ENCODE measurements at regions not wholly inside any gene's neighbourhood (a gene's known extent, or its start where the extent isn't known, plus 50 kb on each side); places are given as distances from the start of the nearest gene placed in this dataset.

DNA sequence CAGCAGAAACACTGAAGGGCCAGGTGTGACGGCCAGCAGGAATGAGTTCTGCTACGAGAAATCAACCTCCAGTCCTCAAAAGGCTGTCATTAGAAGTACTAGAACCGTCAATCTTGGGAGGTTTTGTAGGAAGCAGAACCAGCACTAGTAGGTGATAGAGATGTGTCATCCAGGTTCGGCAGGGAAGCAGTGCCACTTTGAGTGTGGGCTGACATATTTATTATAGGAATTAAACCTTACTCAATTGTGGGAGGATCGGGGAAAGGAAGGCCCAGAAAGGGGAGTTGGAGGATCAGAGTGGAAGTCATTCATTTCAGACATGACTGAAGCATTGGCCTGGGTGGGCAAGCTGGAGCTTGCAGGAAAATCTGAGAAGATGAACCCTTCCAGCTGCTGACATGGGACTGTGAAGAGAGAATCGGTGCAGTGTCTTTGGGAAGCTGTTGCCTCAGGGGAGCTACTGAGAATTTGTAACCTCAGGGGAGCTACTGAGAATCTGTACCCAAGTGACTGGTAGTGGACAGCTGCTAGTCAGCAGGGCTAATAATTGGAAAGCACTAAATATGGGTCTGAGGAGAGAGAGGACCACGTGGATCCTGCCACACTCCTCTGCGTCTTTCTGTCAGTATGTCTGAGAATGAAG lies 177.4 kb downstream of the SPRY1 start:
- Mint-ChIP-seq H3K4me1 (ENCODE audit: low read depth) (no peaks in the 10 kb centered on the region), H3K36me3 (ENCODE audit: insufficient read depth in 2 of 2) (no peaks in the 10 kb centered on the region), H3K27me3 (ENCODE audit: low read depth) (no peaks in the 10 kb centered on the region), H3K9me3 (peaks cover under 1% of the 10 kb centered on the region in 2 donors), H3K4me3 (no peak overlapping the region), H3K27ac (no peak overlapping the region)
- no peak for DNase-seq
- no peak for ATAC-seq (replicated peaks in 1 of 2)

GRCh38 chr4:123575291-123575690 lies 178.7 kb downstream of the SPRY1 start:
- ATAC-seq (replicated peaks in 1 of 2) = no peak

GRCh38 chr4:123577225-123577906 lies 180.8 kb downstream of the SPRY1 start:
- peaks cover 10 to 15% of the 10 kb centered on the region in 2 donors for H3K36me3 Mint-ChIP-seq (ENCODE audit: insufficient read depth in 2 of 2)
- H3K9me3 Mint-ChIP-seq = peaks cover 4 to 12% of the 10 kb centered on the region in 2 donors
- H3K27me3 Mint-ChIP-seq (ENCODE audit: low read depth) = no peaks in the 10 kb centered on the region
- no peaks in the 10 kb centered on the region for H3K4me1 Mint-ChIP-seq (ENCODE audit: low read depth)
- ATAC-seq (replicated peaks in 1 of 2) (no peak), DNase-seq (no peak)
- H3K4me3 Mint-ChIP-seq = no peak overlapping the region
- H3K27ac Mint-ChIP-seq = no peak overlapping the region

More at GRCh38 chr4:123575291-123575690, 178.7 kb downstream of the SPRY1 start:
- Mint-ChIP-seq H3K36me3 (ENCODE audit: insufficient read depth in 2 of 2) (peaks cover 0 to 1% of the 10 kb centered on the region in 2 donors), H3K9me3 (peaks cover 2% of the 10 kb centered on the region in 2 donors), H3K4me3 (no peak overlapping the region), H3K27ac (no peak overlapping the region), H3K27me3 (ENCODE audit: low read depth) (no peaks in the 10 kb centered on the region), H3K4me1 (ENCODE audit: low read depth) (no peaks in the 10 kb centered on the region)
- no peak for DNase-seq

DNA sequence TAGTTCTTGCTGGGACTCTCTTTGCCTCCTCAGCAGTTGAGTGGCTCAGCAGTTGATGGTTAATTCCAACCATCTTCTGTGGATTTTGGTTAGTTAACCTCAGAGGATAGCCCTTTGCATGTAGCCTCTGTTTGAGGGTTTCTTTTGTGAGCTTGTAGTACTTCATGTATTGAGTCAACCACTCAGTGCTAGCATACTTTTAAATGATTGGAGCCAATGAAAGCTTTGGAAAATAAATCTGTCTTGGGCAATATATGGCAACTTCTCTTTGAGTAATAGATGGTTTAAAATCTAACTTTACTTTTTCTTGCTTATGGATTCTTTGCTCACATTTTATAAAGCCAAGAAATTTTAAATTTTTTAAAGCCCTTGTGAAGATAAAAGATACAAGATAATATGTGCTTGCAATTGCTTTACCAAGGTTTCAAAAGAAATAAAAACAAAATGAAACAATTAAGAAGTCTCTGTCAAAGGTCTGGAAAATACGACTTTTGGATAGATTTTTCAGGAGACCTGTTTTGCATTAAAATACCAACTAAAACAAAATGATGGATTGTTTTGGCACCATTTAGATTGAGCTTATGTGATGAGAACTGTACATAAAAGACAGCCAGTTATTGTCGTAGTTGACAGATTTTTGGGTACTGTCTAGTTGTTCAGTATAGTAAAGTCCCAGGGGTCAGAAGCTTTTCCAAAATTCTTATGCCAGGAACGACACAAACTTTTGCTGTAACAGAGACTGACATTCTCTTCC lies 181.9 kb downstream of the SPRY1 start:
- H3K4me3 Mint-ChIP-seq = no peak overlapping the region
- peaks cover 4 to 12% of the 10 kb centered on the region in 2 donors for H3K9me3 Mint-ChIP-seq
- no peaks in the 10 kb centered on the region for H3K27me3 Mint-ChIP-seq (ENCODE audit: low read depth)
- H3K36me3 Mint-ChIP-seq (ENCODE audit: insufficient read depth in 2 of 2) = peaks cover 10 to 15% of the 10 kb centered on the region in 2 donors
- no peaks in the 10 kb centered on the region for H3K4me1 Mint-ChIP-seq (ENCODE audit: low read depth)
- ATAC-seq (replicated peaks in 1 of 2) = no peak
- no peak for DNase-seq
- no peak overlapping the region for H3K27ac Mint-ChIP-seq

DNA sequence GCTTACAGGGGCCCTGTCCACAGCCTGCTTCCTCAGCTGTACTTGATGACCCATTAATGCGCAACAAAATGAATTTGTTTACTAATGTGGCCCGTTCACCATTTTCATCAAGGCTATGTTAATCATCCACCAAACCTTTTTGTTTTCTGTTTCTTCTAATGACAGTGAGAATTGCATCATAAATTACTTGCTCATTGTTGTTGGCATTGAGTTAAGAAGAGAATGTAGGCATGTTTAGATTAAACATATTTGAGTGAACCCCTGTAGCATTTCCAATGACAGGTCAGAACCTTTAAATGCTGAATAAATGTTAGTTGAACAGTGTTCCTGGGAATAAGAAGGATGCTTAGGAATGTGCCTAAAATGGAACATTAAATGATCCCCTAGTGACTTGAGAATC lies 183.4 kb downstream of the SPRY1 start:
- no peak for ATAC-seq (replicated peaks in 1 of 2)
- peaks cover 4 to 12% of the 10 kb centered on the region in 2 donors for H3K9me3 Mint-ChIP-seq
- H3K27ac Mint-ChIP-seq = no peak overlapping the region

GRCh38 chr4:123580981-123581664 lies 184.5 kb downstream of the SPRY1 start:
- no peak overlapping the region for H3K27ac Mint-ChIP-seq
- no peak overlapping the region for H3K4me3 Mint-ChIP-seq
- no peak for ATAC-seq (replicated peaks in 1 of 2)

More for the DNA sequence above, 183.4 kb downstream of the SPRY1 start:
- Mint-ChIP-seq H3K4me1 (ENCODE audit: low read depth) (no peaks in the 10 kb centered on the region), H3K27me3 (ENCODE audit: low read depth) (no peaks in the 10 kb centered on the region), H3K4me3 (no peak overlapping the region), H3K36me3 (ENCODE audit: insufficient read depth in 2 of 2) (peaks cover 10 to 15% of the 10 kb centered on the region in 2 donors)
- no peak for DNase-seq

DNA sequence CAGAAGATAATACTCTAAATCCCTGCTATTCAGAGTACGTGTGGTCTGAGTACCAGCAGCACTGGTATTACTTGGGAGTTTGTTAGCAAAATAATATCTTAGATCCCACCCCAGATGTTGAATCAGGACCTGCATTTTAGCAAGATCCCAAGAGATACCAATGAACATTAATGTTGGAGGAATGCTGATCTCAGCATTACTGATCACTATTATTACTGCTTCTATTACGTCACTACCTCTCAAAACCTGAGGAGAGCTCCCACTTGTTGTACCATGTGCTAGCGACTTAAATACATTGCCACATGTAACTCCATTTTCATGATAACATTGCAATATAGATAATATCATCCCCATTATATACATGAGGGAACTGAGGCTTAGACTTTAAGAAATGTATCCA lies 185.2 kb downstream of the SPRY1 start:
- Mint-ChIP-seq H3K36me3 (ENCODE audit: insufficient read depth in 2 of 2) (peaks cover 10 to 15% of the 10 kb centered on the region in 2 donors), H3K9me3 (peaks cover 4 to 12% of the 10 kb centered on the region in 2 donors), H3K4me1 (ENCODE audit: low read depth) (no peaks in the 10 kb centered on the region), H3K27ac (no peak overlapping the region), H3K27me3 (ENCODE audit: low read depth) (no peaks in the 10 kb centered on the region), H3K4me3 (no peak overlapping the region)
- DNase-seq = no peak
- no peak for ATAC-seq (replicated peaks in 1 of 2)

More at GRCh38 chr4:123580981-123581664, 184.5 kb downstream of the SPRY1 start:
- peaks cover 10 to 15% of the 10 kb centered on the region in 2 donors for H3K36me3 Mint-ChIP-seq (ENCODE audit: insufficient read depth in 2 of 2)
- peaks cover 4 to 12% of the 10 kb centered on the region in 2 donors for H3K9me3 Mint-ChIP-seq
- no peak for DNase-seq
- H3K4me1 Mint-ChIP-seq (ENCODE audit: low read depth) = no peaks in the 10 kb centered on the region
- no peaks in the 10 kb centered on the region for H3K27me3 Mint-ChIP-seq (ENCODE audit: low read depth)

DNA sequence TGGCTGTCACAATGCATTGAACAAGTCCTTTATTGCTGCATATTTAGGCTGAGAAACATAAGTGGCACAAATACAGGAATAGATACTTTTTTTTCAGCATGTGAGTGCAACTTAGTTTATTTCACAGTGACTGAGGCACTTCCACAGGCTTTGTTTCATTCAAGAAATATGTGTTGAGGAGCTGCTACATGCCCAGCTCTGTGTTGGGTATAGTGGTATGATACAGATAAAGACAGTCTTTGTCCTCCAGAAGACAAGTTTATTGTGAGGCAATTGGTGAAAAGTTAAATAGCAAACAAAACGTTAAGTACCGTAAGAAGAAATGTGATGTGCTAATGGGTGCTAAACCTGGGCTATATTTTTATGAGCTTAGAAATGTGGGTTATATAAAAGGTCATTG lies 186.4 kb downstream of the SPRY1 start:
- Mint-ChIP-seq H3K27ac (no peak overlapping the region), H3K4me3 (no peak overlapping the region), H3K9me3 (peaks cover 4 to 12% of the 10 kb centered on the region in 2 donors), H3K27me3 (ENCODE audit: low read depth) (no peaks in the 10 kb centered on the region), H3K4me1 (ENCODE audit: low read depth) (no peaks in the 10 kb centered on the region), H3K36me3 (ENCODE audit: insufficient read depth in 2 of 2) (peaks cover 10 to 15% of the 10 kb centered on the region in 2 donors)
- no peak for ATAC-seq (replicated peaks in 1 of 2)
- no peak for DNase-seq

GRCh38 chr4:123585111-123585510 lies 188.5 kb downstream of the SPRY1 start:
- Mint-ChIP-seq H3K9me3 (peaks cover 3 to 10% of the 10 kb centered on the region in 2 donors), H3K4me3 (no peak overlapping the region), H3K27ac (no peak overlapping the region), H3K36me3 (ENCODE audit: insufficient read depth in 2 of 2) (peaks cover 10 to 15% of the 10 kb centered on the region in 2 donors), H3K4me1 (ENCODE audit: low read depth) (no peaks in the 10 kb centered on the region), H3K27me3 (ENCODE audit: low read depth) (no peaks in the 10 kb centered on the region)
- no peak for ATAC-seq (replicated peaks in 1 of 2)
- no peak for DNase-seq

DNA sequence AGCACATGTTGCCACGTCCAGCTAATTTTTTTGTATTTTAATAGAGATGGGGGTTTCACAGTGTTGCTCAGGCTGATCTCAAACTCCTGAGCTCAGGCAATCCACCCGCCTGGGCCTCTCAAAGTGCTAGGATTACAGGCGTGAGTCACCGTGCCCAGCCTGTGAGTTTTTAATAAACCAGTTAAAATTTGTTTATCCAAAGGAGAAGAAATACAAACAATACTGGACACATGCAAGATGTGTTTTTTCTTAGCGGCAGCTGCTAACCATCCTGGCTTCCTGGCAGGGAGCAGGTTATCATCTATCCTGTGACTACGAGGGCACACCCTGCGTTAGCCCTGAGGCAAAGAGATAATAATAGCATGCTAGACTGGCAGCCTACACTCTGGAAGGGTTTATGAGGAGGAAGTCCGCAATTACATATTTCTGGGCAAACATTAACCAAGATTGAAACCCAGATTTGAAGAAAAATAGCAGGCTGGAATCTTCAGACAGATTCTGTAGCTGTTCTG lies 191.4 kb downstream of the SPRY1 start:
- Mint-ChIP-seq H3K27me3 (ENCODE audit: low read depth) (no peaks in the 10 kb centered on the region), H3K27ac (no peak overlapping the region), H3K36me3 (ENCODE audit: insufficient read depth in 2 of 2) (no peaks in the 10 kb centered on the region)

DNA sequence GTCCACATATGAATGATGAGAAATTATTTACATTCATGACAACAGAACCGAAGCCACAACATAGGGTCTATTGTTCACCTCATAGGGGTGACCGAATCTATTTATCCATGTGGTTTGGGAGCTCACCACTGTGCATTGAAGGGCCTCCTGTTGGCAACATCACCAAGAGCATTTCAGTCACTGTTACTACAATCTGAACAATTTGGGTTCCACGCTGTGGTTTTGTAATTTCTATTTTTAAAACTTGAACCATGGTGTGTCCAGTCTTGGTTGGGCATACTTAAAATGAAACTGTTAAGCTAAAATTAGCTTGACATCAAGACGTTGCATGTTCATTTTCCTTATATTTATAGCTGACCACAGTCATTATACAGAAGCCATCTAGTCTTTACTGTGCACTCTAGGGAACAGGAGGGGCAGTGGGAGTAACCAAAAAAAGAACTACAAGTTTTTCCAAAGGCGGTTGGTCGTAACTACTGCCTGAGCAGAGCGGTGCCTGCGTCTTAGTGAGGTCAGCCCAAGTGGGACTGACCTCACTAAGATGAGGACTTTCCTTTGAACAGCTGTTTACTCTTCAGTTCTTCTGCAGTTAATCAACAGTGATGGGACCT lies 192.1 kb downstream of the SPRY1 start:
- H3K27ac Mint-ChIP-seq = no peak overlapping the region
- H3K4me1 Mint-ChIP-seq (ENCODE audit: low read depth) = no peaks in the 10 kb centered on the region
- H3K4me3 Mint-ChIP-seq = no peak overlapping the region
- H3K9me3 Mint-ChIP-seq = peaks cover 0 to 3% of the 10 kb centered on the region in 2 donors
- no peaks in the 10 kb centered on the region for H3K36me3 Mint-ChIP-seq (ENCODE audit: insufficient read depth in 2 of 2)
- DNase-seq = no peak
- H3K27me3 Mint-ChIP-seq (ENCODE audit: low read depth) = no peaks in the 10 kb centered on the region
- ATAC-seq (replicated peaks in 1 of 2) = peak in 1 of 2 donors; percentile 36

More for the DNA sequence above, 191.4 kb downstream of the SPRY1 start:
- ATAC-seq (replicated peaks in 1 of 2) (no peak), DNase-seq (no peak)
- H3K9me3 Mint-ChIP-seq = no peaks in the 10 kb centered on the region
- no peak overlapping the region for H3K4me3 Mint-ChIP-seq
- H3K4me1 Mint-ChIP-seq (ENCODE audit: low read depth) = no peaks in the 10 kb centered on the region

GRCh38 chr4:123589301-123589700 lies 192.7 kb downstream of the SPRY1 start:
- Mint-ChIP-seq H3K9me3 (peaks cover 0 to 3% of the 10 kb centered on the region in 2 donors), H3K27ac (no peak overlapping the region), H3K4me1 (ENCODE audit: low read depth) (no peaks in the 10 kb centered on the region), H3K36me3 (ENCODE audit: insufficient read depth in 2 of 2) (no peaks in the 10 kb centered on the region), H3K4me3 (no peak overlapping the region), H3K27me3 (ENCODE audit: low read depth) (no peaks in the 10 kb centered on the region)
- DNase-seq (no peak), ATAC-seq (replicated peaks in 1 of 2) (no peak)

All from activated T-cell treated with anti-CD3 and anti-CD28 coated beads, Interleukin-2, amount 50 U/mL, for 72 hours (primary cell).